Panc1 (cell line): ENCODE measurements at regions not wholly inside any gene's neighbourhood (a gene's known extent, or its start where the extent isn't known, plus 50 kb on each side); places are given as distances from the start of the nearest gene placed in this dataset.

Experiments used
- ATAC-seq: fragments of 200-7000 bp; cut with Tn5 transposase; 2 replicates; pipeline ENCODE4 v1.9.1; 2020; ENCODE audit warnings: mild to moderate bottlenecking, moderate library complexity
- BruUV-seq: library from RNA; stranded (reverse); fragments of 400-500 nt; replicated peaks from 2 replicates; lab custom pipeline; 2021; lab: Mats Ljungman, UMichigan
- CTCF ChIA-PET: fragments of 300-600 bp; sonication (Branson Sonifier 250); formaldehyde crosslinking; loops from one replicate; lab custom pipeline; 2022; ENCODE audit warnings: antibody characterized with exemption; lab: Charles Lee
- POLR2A ChIA-PET: fragments of 300-600 bp; sonication (Branson Sonifier 250); formaldehyde crosslinking; loops from one replicate; lab custom pipeline; 2022; ENCODE audit warnings: antibody characterized with exemption; lab: Charles Lee
- DNase-seq: peaks from one replicate; pipeline ENCODE4 v3.0.0-alpha.2; 2010; ENCODE audit warnings: low read depth, low spot score
- H3K27ac ChIP-seq: 2 replicates; pipeline ENCODE4 v1.5.1; 2011; ENCODE audit warnings: mild to moderate bottlenecking, low read length, inconsistent platforms
- H3K27me3 ChIP-seq: fragments of 200-500 bp; sonication (Bioruptor generic); 2 replicates; pipeline ENCODE4 v1.6.0; 2014; ENCODE audit warnings: low read length, inconsistent platforms; ENCODE audit not compliant: control insufficient read depth, insufficient read depth
- H3K36me3 ChIP-seq: fragments of 200-500 bp; sonication (Bioruptor generic); 2 replicates; pipeline ENCODE4 v1.5.1; 2014; ENCODE audit warnings: inconsistent platforms, mild to moderate bottlenecking, low read length, moderate library complexity; ENCODE audit not compliant: control insufficient read depth, insufficient read depth
- H3K4me1 ChIP-seq: 2 replicates; pipeline ENCODE4 v1.5.1; 2011; ENCODE audit warnings: inconsistent platforms, mild to moderate bottlenecking, low read length, moderate library complexity; ENCODE audit not compliant: control insufficient read depth, insufficient read depth
- H3K4me3 ChIP-seq, 2 experiments: 2 replicates each; pipeline ENCODE4 v1.5.1; 2011 to 2012; ENCODE audit warnings: low read depth in 2 of 2, low read length in 2 of 2, mild to moderate bottlenecking in 2 of 2, inconsistent platforms in 1 of 2, moderate library complexity in 1 of 2
- H3K9me3 ChIP-seq: fragments of 200-500 bp; sonication (Bioruptor generic); 2 replicates; pipeline ENCODE4 v1.5.1; 2014; ENCODE audit warnings: low read depth, mild to moderate bottlenecking, inconsistent platforms, low read length, moderate library complexity; ENCODE audit not compliant: control insufficient read depth, insufficient read depth
- CTCF ChIP-seq: fragments of 450-650 bp; IDR thresholded peaks from 2 replicates; pipeline ENCODE4 v1.5.1; 2017; ENCODE audit warnings: mild to moderate bottlenecking
- POLR2AphosphoS5 ChIP-seq: IDR thresholded peaks from 2 replicates; pipeline ENCODE4 v1.6.1; 2012; ENCODE audit warnings: mild to moderate bottlenecking, low read depth, low read length, moderate library complexity
- REST ChIP-seq, 2 experiments: IDR thresholded peaks; 2 replicates each; pipeline ENCODE4 v1.6.1; 2011 to 2012; ENCODE audit warnings: low read depth in 2 of 2, control low read depth in 1 of 2, low read length in 1 of 2, mild to moderate bottlenecking in 1 of 2, moderate library complexity in 1 of 2; ENCODE audit not compliant: insufficient read depth in 1 of 2
- SIN3A ChIP-seq: IDR thresholded peaks from 2 replicates; pipeline ENCODE4 v1.6.1; 2012; ENCODE audit warnings: low read depth, mild to moderate bottlenecking, low read length, moderate library complexity, borderline replicate concordance; ENCODE audit not compliant: insufficient read depth
- TCF7L2 ChIP-seq: IDR thresholded peaks from 2 replicates; pipeline ENCODE4 v1.6.1; 2011; ENCODE audit warnings: mild to moderate bottlenecking, low read depth, low read length, inconsistent platforms
- in situ Hi-C: cut with HindIII; loops from 2 replicates; pipeline ENCODE4 v1.10.0; 2016; ENCODE audit warnings: low sequenced_read_pairs, low pct_unique_long_range_greater_than_20kb
- intact Hi-C: fragments of 100-400 bp; cut with micrococcal nuclease; formaldehyde crosslinking; loops from one replicate; pipeline ENCODE4 v1.10.0; 2022; ENCODE audit not compliant: unreplicated experiment

GRCh38 chr14:98328496-98328895, 943.5 kb downstream of the BCL11B start:
- no peaks in the 10 kb centered on the region for H3K27me3 ChIP-seq
- no TSS peak for BruUV-seq
- in situ Hi-C loops, result no loop called here
- no peaks in the 10 kb centered on the region for H3K9me3 ChIP-seq
- intact Hi-C loops, result no loop called here
- ATAC-seq, result no peak
- ChIA-PET POLR2A (no interaction called here), CTCF (no interaction called here)
- H3K4me3 ChIP-seq, result no peak overlapping the region
- H3K4me1 ChIP-seq, result no peaks in the 10 kb centered on the region
- DNase-seq, result no peak
- H3K36me3 ChIP-seq, result no peaks in the 10 kb centered on the region
- TF ChIP-seq TCF7L2 (no peak), POLR2AphosphoS5 (no peak)
- H3K27ac ChIP-seq, result no peak overlapping the region

- intact Hi-C loops (no loop called here), in situ Hi-C loops (no loop called here)
- POLR2A ChIA-PET, result no interaction called here
- no peak overlapping the region for H3K4me3 ChIP-seq
- no peaks in the 10 kb centered on the region for H3K4me1 ChIP-seq
- DNase-seq (no peak), ATAC-seq (no peak)
- no peaks in the 10 kb centered on the region for H3K27me3 ChIP-seq
- no peak for TF ChIP-seq CTCF
- no peak for TF ChIP-seq POLR2AphosphoS5
- no peak for TF ChIP-seq TCF7L2
- no peak for TF ChIP-seq REST (IDR thresholded peaks at IDR 0.05; ENCODE audit: insufficient read depth in 1 of 2, low read depth in 2 of 2, low read length in 1 of 2)
- H3K36me3 ChIP-seq, result no peaks in the 10 kb centered on the region
- no peak overlapping the region for H3K27ac ChIP-seq
- no TSS peak for BruUV-seq
- H3K9me3 ChIP-seq, result no peaks in the 10 kb centered on the region
- CTCF ChIA-PET, result no interaction called here
These were observed 937.8 kb downstream of the BCL11B start for GRCh38 chr14:98334186-98334585.

GRCh38 chr14:98341211-98341610, 930.8 kb downstream of the BCL11B start:
- no peaks in the 10 kb centered on the region for H3K27me3 ChIP-seq
- TF ChIP-seq REST (IDR thresholded peaks at IDR 0.05; ENCODE audit: insufficient read depth in 1 of 2, low read depth in 2 of 2, low read length in 1 of 2), result no peak
- TF ChIP-seq CTCF, result no peak
- TF ChIP-seq POLR2AphosphoS5, result no peak
- no peak for TF ChIP-seq SIN3A
- TF ChIP-seq TCF7L2, result no peak
- no peaks in the 10 kb centered on the region for H3K36me3 ChIP-seq
- BruUV-seq, result no TSS peak
- no peaks in the 10 kb centered on the region for H3K4me1 ChIP-seq
- intact Hi-C loops, result no loop called here
- H3K4me3 ChIP-seq, result no peak overlapping the region
- DNase-seq (no peak), ATAC-seq (no peak)
- no peak overlapping the region for H3K27ac ChIP-seq
- POLR2A ChIA-PET, result no interaction called here
- H3K9me3 ChIP-seq, result no peaks in the 10 kb centered on the region
- in situ Hi-C loops, result no loop called here
- CTCF ChIA-PET, result no interaction called here
